Heart right ventricle (tissue), 16 donors: ENCODE measurements at regions not wholly inside any gene's neighbourhood (a gene's known extent, or its start where the extent isn't known, plus 50 kb on each side); places are given as distances from the start of the nearest gene placed in this dataset.

Experiments used
- ATAC-seq, 8 donors: fragments of 200-7000 bp; cut with Tn5 transposase; one replicate each; pipeline ENCODE4 v1.9.1; 2020; ENCODE audit warnings: mild to moderate bottlenecking in 8 of 8, moderate library complexity in 8 of 8, moderate number of reproducible peaks in 1 of 8
- DNase-seq, 2 donors: peaks; one replicate each; pipeline ENCODE4 v3.0.0-alpha.2; 2020
- H3K27ac ChIP-seq, 10 donors: fragments of 200-600 bp; sonication (generic) in 2 of 10; one replicate each; pipeline versions ENCODE4 v1.5.0 to v1.8.0; 2020 to 2022; ENCODE audit warnings: mild to moderate bottlenecking in 3 of 10
- H3K27me3 ChIP-seq, 7 donors: fragments of 200-600 bp; one replicate each; pipeline ENCODE4 v1.8.0; 2021 to 2022; ENCODE audit warnings: mild to moderate bottlenecking in 2 of 7
- H3K36me3 ChIP-seq, 9 donors: fragments of 200-600 bp; sonication (generic) in 1 of 9; one replicate each; pipeline versions ENCODE4 v1.5.0 to v1.8.0; 2020 to 2022; ENCODE audit warnings: mild to moderate bottlenecking in 2 of 9
- H3K4me1 ChIP-seq, 9 donors: fragments of 200-600 bp; sonication (generic) in 1 of 9; one replicate each; pipeline versions ENCODE4 v1.5.0 to v1.8.0; 2020 to 2022; ENCODE audit warnings: mild to moderate bottlenecking in 4 of 9
- H3K4me3 ChIP-seq, 10 donors: fragments of 200-600 bp; sonication (generic) in 2 of 10; one replicate each; pipeline versions ENCODE4 v1.5.0 to v1.8.0; 2020 to 2022; ENCODE audit warnings: mild to moderate bottlenecking in 7 of 10, moderate library complexity in 2 of 10
- H3K9me3 ChIP-seq, 11 donors: fragments of 200-600 bp in 10 of 11; sonication (generic) in 2 of 11; one replicate each; pipeline versions ENCODE4 v1.5.0 to v1.8.0; 2013 to 2022; ENCODE audit warnings: mild to moderate bottlenecking in 2 of 11, control low read depth in 1 of 11, moderate library complexity in 1 of 11
- CTCF ChIP-seq, 9 donors: fragments of 200-600 bp; sonication (generic) in 2 of 9; IDR thresholded peaks; one replicate each; pipeline versions ENCODE4 v1.5.0 to v1.8.0; 2021 to 2022; ENCODE audit warnings: antibody characterized with exemption in 9 of 9, mild to moderate bottlenecking in 5 of 9, moderate library complexity in 1 of 9
- WGBS, 2 donors: extraction: QIAGEN DNeasy Blood & Tissue Kit; methylation state at CpG; one replicate each; pipeline ENCODE4 v1.1.7; 2013; ENCODE audit warnings: inconsistent platforms in 1 of 2; 5-methylcytosine and 5-hydroxymethylcytosine counted together
- intact Hi-C, 10 donors: fragments of 100-400 bp; cut with DNase I; formaldehyde crosslinking; loops; one replicate each; pipeline versions ENCODE4 v1.11.1 to v1.14.2; 2022
- donor health status: Arrhythmogenic right ventricular cardiomyopathy.
- donor health status: ischemic (EF 13 %, LVEDD 7.1; RV severe dilation, severe dysfunction).
- donor health status: healthy with polysubstance abuse.
- donor health status: DM: no; HTN: yes; CAD: no.
- donor health status: DM: no; HTN: no; CAD: no.
- donor health status: ischemic (EF 25% LVEDD 6.9; RV normal size, moderate dysfunction).
- donor health status: ischemic (EF 25% LVEDD 5.7; RV mildly dilated, moderate dysfunction).
- donor health status: healthy.
- donor health status: DM: yes; HTN: yes; CAD: no.
- donor health status: Ischemic cardiomyopathy.
- donor health status: ischemic (EF 35%, LVEDD 5.7; RV mildly dilated, moderate dysfunction).
- donor health status: nonischemic (EF 11% LVEDD 7.7; RV severe dilation, severe dysfunction).
- donor health status: DM: yes; HTN: yes; CAD: no.
- donor health status: PGD.
- donor health status: ischemic (EF 29% LVEDD 5.4; RV normal size, mild dysfunction).
- donor health status: nonischemic (EF 23%, LVEDD 6.1; RV moderate dilation, normal function).

GRCh38 chr6:6808915-6809314 lies 220.4 kb downstream of the LY86 start:
- DNase-seq = no peak
- no peak for ATAC-seq
- H3K27me3 ChIP-seq = no peaks in the 10 kb centered on the region
- H3K4me3 ChIP-seq = no peak overlapping the region
- WGBS, 2 donors = 83 to 97% methylated on average over 4 of the region's 4 CpGs
- no peaks in the 10 kb centered on the region for H3K9me3 ChIP-seq
- peaks cover 0 to 48% (median 28%) of the 10 kb centered on the region in 9 donors for H3K4me1 ChIP-seq
- intact Hi-C loops = loop anchor here in 2 of 10 donors (5.0 kb wide), 2 partner anchors 47 to 52 kb away; no protein-coding TSS in a partner anchor
- TF ChIP-seq CTCF (IDR thresholded peaks at IDR 0.05) = no peak
- H3K36me3 ChIP-seq = no peaks in the 10 kb centered on the region
- H3K27ac ChIP-seq = peak overlapping the region in 1 of 10 donors; percentile 85

- 75 to 77% methylated on average over 6 of the region's 6 CpGs for WGBS, 2 donors
- Histone ChIP-seq H3K27ac (peak overlapping the region in 9 of 10 donors; percentile 31 to 80 (median 62)), H3K27me3 (no peaks in the 10 kb centered on the region), H3K4me1 (peaks cover 0 to 50% (median 28%) of the 10 kb centered on the region in 9 donors), H3K9me3 (no peaks in the 10 kb centered on the region), H3K36me3 (no peaks in the 10 kb centered on the region), H3K4me3 (peak overlapping the region in 9 of 10 donors; percentile 9 to 50 (median 39))
- intact Hi-C loops = loop anchor here in 1 of 10 donors (10.0 kb wide), 1 partner anchor 56 kb away; no protein-coding TSS in a partner anchor
- no peak for ATAC-seq
- no peak for TF ChIP-seq CTCF (IDR thresholded peaks at IDR 0.05)
- no peak for DNase-seq
These were observed 222.2 kb downstream of the LY86 start for GRCh38 chr6:6810727-6811126.

GRCh38 chr6:6811128-6812009 lies 222.8 kb downstream of the LY86 start:
- peak overlapping the region in 9 of 10 donors; percentile 31 to 80 (median 62) for H3K27ac ChIP-seq
- intact Hi-C loops = loop anchor here in 1 of 10 donors (10.0 kb wide), 1 partner anchor 57 kb away; no protein-coding TSS in a partner anchor
- H3K36me3 ChIP-seq = no peaks in the 10 kb centered on the region
- no peak for TF ChIP-seq CTCF (IDR thresholded peaks at IDR 0.05)
- H3K27me3 ChIP-seq = no peaks in the 10 kb centered on the region
- H3K4me3 ChIP-seq = peak overlapping the region in 9 of 10 donors; percentile 9 to 50 (median 39)
- H3K4me1 ChIP-seq = peaks cover 0 to 44% (median 28%) of the 10 kb centered on the region in 9 donors
- DNase-seq = peak in 1 of 2 donors; percentile 55
- 27 to 48% methylated on average over 16 of the region's 16 CpGs for WGBS, 2 donors
- ATAC-seq = peak; percentile 50 to 87 (median 70)
- no peaks in the 10 kb centered on the region for H3K9me3 ChIP-seq

- DNase-seq (no peak), ATAC-seq (no peak)
- Histone ChIP-seq H3K27me3 (no peaks in the 10 kb centered on the region), H3K27ac (peak overlapping the region in 8 of 10 donors; percentile 32 to 80 (median 65)), H3K36me3 (no peaks in the 10 kb centered on the region), H3K9me3 (no peaks in the 10 kb centered on the region), H3K4me3 (no peak overlapping the region), H3K4me1 (peaks cover 0 to 33% (median 19%) of the 10 kb centered on the region in 9 donors)
- no peak for TF ChIP-seq CTCF (IDR thresholded peaks at IDR 0.05)
- WGBS, 2 donors = 95 to 100% methylated on average over 2 of the region's 2 CpGs
- intact Hi-C loops = loop anchor here in 1 of 10 donors (10.0 kb wide), 1 partner anchor 58 kb away; no protein-coding TSS in a partner anchor
These were observed 223.9 kb downstream of the LY86 start for GRCh38 chr6:6812427-6812826.
